WTC11 (cell line): ENCODE measurements at regions not wholly inside any gene's neighbourhood (a gene's known extent, or its start where the extent isn't known, plus 50 kb on each side); places are given as distances from the start of the nearest gene placed in this dataset.

ENCODE experiments used
- CTCF ChIP-seq: fragments of 200-600 bp; IDR thresholded peaks from 2 replicates; pipeline ENCODE4 v1.8.0; 2022; ENCODE audit warnings: antibody characterized with exemption
- JUN ChIP-seq: sonication (generic); formaldehyde crosslinking; IDR thresholded peaks from 2 replicates; pipeline ENCODE4 v1.8.0; 2023; ENCODE audit warnings: mild to moderate bottlenecking, missing genetic modification reagents
- NR2C2 ChIP-seq: sonication (generic); formaldehyde crosslinking; IDR thresholded peaks from 2 replicates; pipeline ENCODE4 v1.8.0; 2022; ENCODE audit warnings: mild to moderate bottlenecking, missing genetic modification reagents
- SP1 ChIP-seq: sonication (generic); formaldehyde crosslinking; conservative IDR thresholded peaks from 2 replicates; pipeline ENCODE4 v1.8.1; 2022; ENCODE audit warnings: missing genetic modification reagents
- TF ChIP-seq, protein P1 (sequence below): sonication (generic); formaldehyde crosslinking; IDR thresholded peaks from 2 replicates; pipeline ENCODE4 v1.8.1; 2022; ENCODE audit warnings: low read depth, mild to moderate bottlenecking, moderate library complexity, missing genetic modification reagents, borderline replicate concordance

DNA sequence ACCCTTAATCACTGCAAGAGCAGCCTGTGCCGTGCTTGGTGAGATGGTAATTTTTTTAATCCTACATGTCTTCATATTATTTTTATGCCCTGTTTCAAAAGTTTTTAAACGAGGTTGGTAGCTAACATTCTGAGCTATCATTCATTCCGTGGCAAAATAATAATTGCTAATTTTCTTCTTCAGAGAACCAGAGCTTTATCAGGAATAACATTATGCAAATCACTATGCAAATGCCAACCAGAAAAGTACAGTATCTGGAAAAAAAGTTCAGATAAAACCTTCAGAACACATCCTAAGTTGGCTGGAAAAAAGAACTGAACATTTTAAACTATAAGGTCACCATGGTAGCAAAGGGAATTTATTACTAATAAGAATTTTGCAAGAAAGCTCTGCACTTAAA lies 165.1 kb upstream of the NABP1 start:
- TF ChIP-seq CTCF (no peak), JUN (CRISPR knock-in tag) (no peak), NR2C2 (CRISPR knock-in tag) (no peak), SP1 (no peak)
- TF ChIP-seq, protein P1, sequence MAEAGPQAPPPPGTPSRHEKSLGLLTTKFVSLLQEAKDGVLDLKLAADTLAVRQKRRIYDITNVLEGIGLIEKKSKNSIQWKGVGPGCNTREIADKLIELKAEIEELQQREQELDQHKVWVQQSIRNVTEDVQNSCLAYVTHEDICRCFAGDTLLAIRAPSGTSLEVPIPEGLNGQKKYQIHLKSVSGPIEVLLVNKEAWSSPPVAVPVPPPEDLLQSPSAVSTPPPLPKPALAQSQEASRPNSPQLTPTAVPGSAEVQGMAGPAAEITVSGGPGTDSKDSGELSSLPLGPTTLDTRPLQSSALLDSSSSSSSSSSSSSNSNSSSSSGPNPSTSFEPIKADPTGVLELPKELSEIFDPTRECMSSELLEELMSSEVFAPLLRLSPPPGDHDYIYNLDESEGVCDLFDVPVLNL (CRISPR knock-in tag) = no peak
